ENCODE measurements at regions not wholly inside any gene's neighbourhood (a gene's known extent, or its start where the extent isn't known, plus 50 kb on each side); places are given as distances from the start of the nearest gene placed in this dataset.

DNA sequence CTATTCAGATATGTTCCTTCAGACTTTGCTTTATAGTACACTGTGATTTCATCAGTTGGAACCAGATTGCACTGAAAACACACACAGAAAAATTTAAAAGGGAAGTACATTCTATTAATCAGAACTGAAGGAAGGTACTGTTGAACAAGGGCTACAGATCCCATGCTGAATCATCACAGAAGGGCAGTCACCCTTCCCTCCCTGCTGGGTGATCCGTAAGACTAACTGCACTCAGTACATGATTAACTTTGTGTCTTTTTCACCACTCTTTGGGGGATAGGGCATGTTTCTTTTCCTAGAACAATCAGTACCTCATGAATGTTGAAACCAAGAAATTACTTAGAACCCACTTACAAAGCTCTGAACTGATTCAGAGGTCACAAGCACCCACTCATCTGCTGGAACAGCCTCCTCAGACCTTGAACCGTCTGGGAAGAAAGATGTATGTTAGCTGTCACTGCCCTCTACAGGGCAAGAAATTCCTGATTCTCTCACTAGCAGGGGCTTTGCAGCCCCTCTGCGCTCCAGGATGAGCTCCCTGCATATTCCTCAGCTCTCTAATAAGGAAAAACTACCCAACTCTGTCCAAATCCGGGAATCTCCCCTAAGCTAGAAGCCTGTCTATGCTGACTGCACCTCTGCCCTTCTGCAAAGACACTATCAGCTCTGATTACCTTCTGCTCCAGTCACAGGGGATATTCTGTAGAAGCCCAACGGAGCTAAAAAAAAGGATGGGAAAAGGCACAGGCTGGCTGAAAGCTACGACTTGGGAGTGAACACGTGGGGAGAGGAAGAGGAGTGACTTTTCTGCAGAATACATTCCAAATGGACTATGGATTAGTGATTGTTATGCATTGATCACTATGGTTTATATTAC, 51.0 kb downstream of the IARS1 start:
- Histone ChIP-seq H3K9me3 (no peaks in the 10 kb centered on the region), H3K4me1 (no peaks in the 10 kb centered on the region), H3K27ac (no peak overlapping the region), H3K4me3 (no peak overlapping the region), H3K9ac (ENCODE audit: low read depth in 2 of 2, low read length in 2 of 2) (no peak overlapping the region), H3K27me3 (no peaks in the 10 kb centered on the region), H3K36me3 (peaks cover 32% of the 10 kb centered on the region)
- intact Hi-C loops (cut with DNase I): loop anchor here (10.0 kb wide), 2 partner anchors 62 to 108 kb away; no protein-coding TSS in a partner anchor
- no peak for DNase-seq
- no peak for TF ChIP-seq CTCF (IDR thresholded peaks at IDR 0.05)

GRCh38 chr9:92236915-92237314, 56.6 kb downstream of the IARS1 start:
- Histone ChIP-seq H3K9me3 (no peaks in the 10 kb centered on the region), H3K27ac (no peak overlapping the region), H3K9ac (ENCODE audit: low read depth in 2 of 2, low read length in 2 of 2) (no peak overlapping the region), H3K27me3 (no peaks in the 10 kb centered on the region), H3K4me3 (no peak overlapping the region), H3K36me3 (peaks cover 15% of the 10 kb centered on the region), H3K4me1 (no peaks in the 10 kb centered on the region)
- no peak for TF ChIP-seq CTCF (IDR thresholded peaks at IDR 0.05)
- DNase-seq: no peak
- intact Hi-C loops (cut with DNase I): no loop called here

DNA sequence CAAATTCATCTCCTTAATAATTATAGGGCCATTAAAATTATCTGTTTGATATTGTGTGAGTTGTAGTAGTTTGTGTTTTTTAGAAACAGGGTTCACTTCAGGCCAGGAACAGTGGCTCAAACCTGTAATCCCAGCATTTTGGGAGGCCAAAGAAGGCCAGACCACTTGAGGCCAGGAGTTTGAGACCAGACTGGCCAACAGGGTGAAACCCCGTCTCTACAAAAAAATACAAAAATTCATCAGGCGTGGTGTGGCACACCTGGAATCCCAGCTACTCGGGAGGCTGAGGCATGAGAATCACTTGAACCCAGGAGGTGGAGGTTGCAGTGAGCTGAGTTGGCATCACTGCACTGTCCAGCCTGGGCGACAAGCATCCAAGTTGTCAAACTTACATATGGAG, 57.0 kb downstream of the IARS1 start:
- H3K4me1 ChIP-seq: no peaks in the 10 kb centered on the region
- no peak for DNase-seq
- no peak for TF ChIP-seq CTCF (IDR thresholded peaks at IDR 0.05)
- no peaks in the 10 kb centered on the region for H3K27me3 ChIP-seq
- H3K9me3 ChIP-seq: no peaks in the 10 kb centered on the region
- H3K9ac ChIP-seq (ENCODE audit: low read depth in 2 of 2, low read length in 2 of 2): no peak overlapping the region
- peaks cover 14% of the 10 kb centered on the region for H3K36me3 ChIP-seq
- intact Hi-C loops (cut with DNase I): no loop called here
- H3K4me3 ChIP-seq: no peak overlapping the region
- no peak overlapping the region for H3K27ac ChIP-seq

DNA sequence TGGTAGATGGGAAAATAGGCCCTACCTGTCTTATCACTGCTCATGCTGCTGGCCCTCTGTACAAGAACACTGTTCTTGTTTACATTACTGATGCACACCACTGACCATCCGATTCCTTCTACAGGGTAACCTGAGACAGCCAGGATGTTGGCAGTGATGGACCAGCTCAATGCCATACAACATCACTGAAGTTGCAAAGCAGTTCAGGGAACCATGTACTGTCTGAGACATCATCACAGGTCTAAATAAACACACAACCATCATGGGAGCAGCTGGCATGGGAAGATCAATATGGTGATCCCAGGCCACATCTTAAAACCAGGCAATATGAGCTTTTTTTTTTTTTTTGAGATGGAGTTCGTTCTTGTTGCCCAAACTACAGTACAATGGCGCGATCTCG, 59.0 kb downstream of the IARS1 start:
- H3K27me3 ChIP-seq: no peaks in the 10 kb centered on the region
- no peak for TF ChIP-seq CTCF (IDR thresholded peaks at IDR 0.05)
- no peak overlapping the region for H3K9ac ChIP-seq (ENCODE audit: low read depth in 2 of 2, low read length in 2 of 2)
- peaks cover 14% of the 10 kb centered on the region for H3K36me3 ChIP-seq
- no peaks in the 10 kb centered on the region for H3K9me3 ChIP-seq
- intact Hi-C loops (cut with DNase I): no loop called here
- no peak overlapping the region for H3K27ac ChIP-seq
- H3K4me1 ChIP-seq: no peaks in the 10 kb centered on the region
- H3K4me3 ChIP-seq: no peak overlapping the region
- no peak for DNase-seq

- peaks cover 17% of the 10 kb centered on the region for H3K36me3 ChIP-seq
- intact Hi-C loops (cut with DNase I): no loop called here
- no peaks in the 10 kb centered on the region for H3K27me3 ChIP-seq
Measured at GRCh38 chr9:92232190-92232589, 61.3 kb downstream of the IARS1 start.

More at GRCh38 chr9:92232190-92232589, 61.3 kb downstream of the IARS1 start:
- no peaks in the 10 kb centered on the region for H3K9me3 ChIP-seq
- no peak for TF ChIP-seq CTCF (IDR thresholded peaks at IDR 0.05)
- H3K27ac ChIP-seq: no peak overlapping the region
- H3K9ac ChIP-seq (ENCODE audit: low read depth in 2 of 2, low read length in 2 of 2): no peak overlapping the region
- no peaks in the 10 kb centered on the region for H3K4me1 ChIP-seq
- no peak for DNase-seq
- no peak overlapping the region for H3K4me3 ChIP-seq

All from colonic mucosa (tissue), 4 donors.